ENCODE measurements at regions not wholly inside any gene's neighbourhood (a gene's known extent, or its start where the extent isn't known, plus 50 kb on each side); places are given as distances from the start of the nearest gene placed in this dataset.

DNA sequence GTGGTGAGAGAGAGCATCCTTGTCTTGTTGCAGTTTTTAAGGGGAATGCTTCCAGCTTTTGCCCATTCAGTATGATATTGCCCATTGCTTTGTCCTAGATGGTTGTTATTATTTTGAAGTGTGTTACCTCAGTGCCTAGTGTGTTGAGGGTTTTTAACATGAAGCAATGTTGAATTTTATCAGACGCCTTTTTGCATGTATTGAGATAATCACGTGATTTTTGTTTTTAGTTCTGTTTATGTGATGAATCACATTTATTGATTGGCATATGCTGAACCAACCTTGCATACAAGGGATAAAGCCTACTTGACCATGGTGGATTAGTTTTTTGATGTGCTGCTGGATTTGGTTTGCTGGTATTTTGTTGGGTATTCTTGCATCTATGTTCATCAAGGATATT lies 302.3 kb upstream of the G2E3 start:
- TF ChIP-seq POLR2AphosphoS5 (IDR thresholded peaks at IDR 0.05; ENCODE audit: low read depth, low read length): no peak
- TF ChIP-seq, protein P1, sequence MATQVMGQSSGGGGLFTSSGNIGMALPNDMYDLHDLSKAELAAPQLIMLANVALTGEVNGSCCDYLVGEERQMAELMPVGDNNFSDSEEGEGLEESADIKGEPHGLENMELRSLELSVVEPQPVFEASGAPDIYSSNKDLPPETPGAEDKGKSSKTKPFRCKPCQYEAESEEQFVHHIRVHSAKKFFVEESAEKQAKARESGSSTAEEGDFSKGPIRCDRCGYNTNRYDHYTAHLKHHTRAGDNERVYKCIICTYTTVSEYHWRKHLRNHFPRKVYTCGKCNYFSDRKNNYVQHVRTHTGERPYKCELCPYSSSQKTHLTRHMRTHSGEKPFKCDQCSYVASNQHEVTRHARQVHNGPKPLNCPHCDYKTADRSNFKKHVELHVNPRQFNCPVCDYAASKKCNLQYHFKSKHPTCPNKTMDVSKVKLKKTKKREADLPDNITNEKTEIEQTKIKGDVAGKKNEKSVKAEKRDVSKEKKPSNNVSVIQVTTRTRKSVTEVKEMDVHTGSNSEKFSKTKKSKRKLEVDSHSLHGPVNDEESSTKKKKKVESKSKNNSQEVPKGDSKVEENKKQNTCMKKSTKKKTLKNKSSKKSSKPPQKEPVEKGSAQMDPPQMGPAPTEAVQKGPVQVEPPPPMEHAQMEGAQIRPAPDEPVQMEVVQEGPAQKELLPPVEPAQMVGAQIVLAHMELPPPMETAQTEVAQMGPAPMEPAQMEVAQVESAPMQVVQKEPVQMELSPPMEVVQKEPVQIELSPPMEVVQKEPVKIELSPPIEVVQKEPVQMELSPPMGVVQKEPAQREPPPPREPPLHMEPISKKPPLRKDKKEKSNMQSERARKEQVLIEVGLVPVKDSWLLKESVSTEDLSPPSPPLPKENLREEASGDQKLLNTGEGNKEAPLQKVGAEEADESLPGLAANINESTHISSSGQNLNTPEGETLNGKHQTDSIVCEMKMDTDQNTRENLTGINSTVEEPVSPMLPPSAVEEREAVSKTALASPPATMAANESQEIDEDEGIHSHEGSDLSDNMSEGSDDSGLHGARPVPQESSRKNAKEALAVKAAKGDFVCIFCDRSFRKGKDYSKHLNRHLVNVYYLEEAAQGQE (IDR thresholded peaks at IDR 0.05; ENCODE audit: insufficient read depth in 1 of 2, low read depth in 2 of 2, low read length in 2 of 2): no peak
